Transverse colon (tissue), 3 donors: ENCODE measurements at regions not wholly inside any gene's neighbourhood (a gene's known extent, or its start where the extent isn't known, plus 50 kb on each side); places are given as distances from the start of the nearest gene placed in this dataset.

Experiments used
- CTCF ChIP-seq, 5 experiments: fragments of 200-600 bp in 3 of 5; fragments of 450-650 bp in 2 of 5; sonication (generic) in 3 of 5; IDR thresholded peaks; 1 replicate in 2 of 5; 2 replicates in 3 of 5; pipeline ENCODE4 v1.5.1; 2016 to 2017; ENCODE audit warnings: antibody characterized with exemption in 5 of 5, inconsistent platforms in 3 of 5, mild to moderate bottlenecking in 2 of 5, moderate library complexity in 1 of 5
- EP300 ChIP-seq: sonication (generic); formaldehyde crosslinking; IDR thresholded peaks from one replicate; pipeline ENCODE4 v1.6.1; 2017; ENCODE audit warnings: antibody characterized with exemption, low read depth
- POLR2A ChIP-seq: fragments of 450-650 bp; IDR thresholded peaks from one replicate; pipeline ENCODE4 v1.6.1; 2016; ENCODE audit warnings: antibody characterized with exemption, mild to moderate bottlenecking, moderate library complexity

GRCh38 chr4:71923070-71923469, 108.7 kb upstream of the NPFFR2 start:
- TF ChIP-seq POLR2A (no peak), CTCF (IDR thresholded peaks at IDR 0.05) (no peak), EP300 (no peak)
